Suprapubic skin (tissue), 4 donors: ENCODE measurements at regions not wholly inside any gene's neighbourhood (a gene's known extent, or its start where the extent isn't known, plus 50 kb on each side); places are given as distances from the start of the nearest gene placed in this dataset.

Experiments used
- DNase-seq, 2 donors: peaks; one replicate each; pipeline ENCODE4 v3.0.0-alpha.2; 2019; ENCODE audit warnings: low spot score in 2 of 2
- H3K27ac ChIP-seq: fragments of 200-600 bp; sonication (generic); one replicate; pipeline ENCODE4 v1.5.1; 2019
- H3K27me3 ChIP-seq: fragments of 200-600 bp; sonication (generic); one replicate; pipeline ENCODE4 v1.5.1; 2019
- H3K36me3 ChIP-seq: fragments of 200-600 bp; sonication (generic); one replicate; pipeline ENCODE4 v1.5.1; 2019
- H3K4me1 ChIP-seq: fragments of 200-600 bp; sonication (generic); one replicate; pipeline ENCODE4 v1.5.1; 2019
- H3K4me3 ChIP-seq: fragments of 200-600 bp; sonication (generic); one replicate; pipeline ENCODE4 v1.5.1; 2019; ENCODE audit warnings: mild to moderate bottlenecking
- H3K9me3 ChIP-seq: fragments of 200-600 bp; sonication (generic); one replicate; pipeline ENCODE4 v1.5.1; 2019
- CTCF ChIP-seq, 2 donors: fragments of 200-600 bp in 1 of 2; fragments of 450-650 bp in 1 of 2; sonication (generic) in 1 of 2; IDR thresholded peaks; one replicate each; pipeline ENCODE4 v1.5.1; 2016 to 2019; ENCODE audit warnings: antibody characterized with exemption in 2 of 2, mild to moderate bottlenecking in 1 of 2, moderate library complexity in 1 of 2
- EP300 ChIP-seq: sonication (generic); formaldehyde crosslinking; IDR thresholded peaks from one replicate; pipeline ENCODE4 v1.6.1; 2017; ENCODE audit warnings: antibody characterized with exemption
- POLR2A ChIP-seq, 2 donors: fragments of 450-650 bp; IDR thresholded peaks; one replicate each; pipeline ENCODE4 v1.6.1; 2017; ENCODE audit warnings: antibody characterized with exemption in 2 of 2, mild to moderate bottlenecking in 2 of 2, moderate library complexity in 2 of 2
- POLR2AphosphoS5 ChIP-seq, 3 donors: sonication (generic); formaldehyde crosslinking; IDR thresholded peaks; one replicate each; pipeline ENCODE4 v1.6.1; 2017; ENCODE audit warnings: antibody characterized with exemption in 3 of 3
- WGBS: methylation state at CpG from one replicate; pipeline ENCODE4 v1.1.5; 2018; 5-methylcytosine and 5-hydroxymethylcytosine counted together

GRCh38 chr1:163771637-163772036 is 449.9 kb downstream of the NUF2 start:
- 38% methylated on average over 2 of the region's 2 CpGs for WGBS

GRCh38 chr1:163772246-163772645 is 450.5 kb downstream of the NUF2 start:
- no peak overlapping the region for H3K27ac ChIP-seq
- TF ChIP-seq POLR2AphosphoS5 (IDR thresholded peaks at IDR 0.05) (no peak), POLR2A (IDR thresholded peaks at IDR 0.05) (no peak), EP300 (no peak)
- no peaks in the 10 kb centered on the region for H3K36me3 ChIP-seq
- no peaks in the 10 kb centered on the region for H3K4me1 ChIP-seq
- no peak overlapping the region for H3K4me3 ChIP-seq
- H3K9me3 ChIP-seq: no peaks in the 10 kb centered on the region
- no peak for DNase-seq
- no peaks in the 10 kb centered on the region for H3K27me3 ChIP-seq
- WGBS: 90% methylated on average over 1 of the region's 1 CpG

More at GRCh38 chr1:163771637-163772036, 449.9 kb downstream of the NUF2 start:
- TF ChIP-seq POLR2A (IDR thresholded peaks at IDR 0.05): no peak
- no peak for TF ChIP-seq CTCF (IDR thresholded peaks at IDR 0.05)
- no peak for TF ChIP-seq POLR2AphosphoS5 (IDR thresholded peaks at IDR 0.05)
- no peak for TF ChIP-seq EP300
- Histone ChIP-seq H3K4me3 (no peak overlapping the region), H3K4me1 (no peaks in the 10 kb centered on the region), H3K9me3 (no peaks in the 10 kb centered on the region), H3K27ac (no peak overlapping the region), H3K36me3 (no peaks in the 10 kb centered on the region), H3K27me3 (no peaks in the 10 kb centered on the region)
- DNase-seq: no peak

GRCh38 chr1:163773396-163773795 is 451.6 kb downstream of the NUF2 start:
- no peaks in the 10 kb centered on the region for H3K27me3 ChIP-seq
- H3K36me3 ChIP-seq: no peaks in the 10 kb centered on the region
- no peak overlapping the region for H3K4me3 ChIP-seq
- no peaks in the 10 kb centered on the region for H3K4me1 ChIP-seq
- DNase-seq: no peak
- no peak overlapping the region for H3K27ac ChIP-seq
- WGBS: 72% methylated on average over 2 of the region's 2 CpGs
- peaks cover under 1% of the 10 kb centered on the region for H3K9me3 ChIP-seq
- TF ChIP-seq POLR2A (IDR thresholded peaks at IDR 0.05) (no peak), CTCF (IDR thresholded peaks at IDR 0.05) (no peak), EP300 (no peak), POLR2AphosphoS5 (IDR thresholded peaks at IDR 0.05) (no peak)

- TF ChIP-seq POLR2AphosphoS5 (IDR thresholded peaks at IDR 0.05): no peak
- TF ChIP-seq EP300: no peak
- TF ChIP-seq CTCF (IDR thresholded peaks at IDR 0.05): no peak
- TF ChIP-seq POLR2A (IDR thresholded peaks at IDR 0.05): no peak
- WGBS: 80% methylated on average over 9 of the region's 9 CpGs
- Histone ChIP-seq H3K9me3 (peaks cover 6% of the 10 kb centered on the region), H3K27me3 (no peaks in the 10 kb centered on the region), H3K4me3 (no peak overlapping the region), H3K4me1 (no peaks in the 10 kb centered on the region), H3K27ac (no peak overlapping the region), H3K36me3 (no peaks in the 10 kb centered on the region)
- DNase-seq: no peak
These were observed 452.7 kb downstream of the NUF2 start for GRCh38 chr1:163774401-163774945.

GRCh38 chr1:163774978-163775620 is 453.3 kb downstream of the NUF2 start:
- H3K27ac ChIP-seq: no peak overlapping the region
- H3K9me3 ChIP-seq: peaks cover 6% of the 10 kb centered on the region
- no peak for DNase-seq
- no peak for TF ChIP-seq CTCF (IDR thresholded peaks at IDR 0.05)
- TF ChIP-seq POLR2A (IDR thresholded peaks at IDR 0.05): no peak
- no peak for TF ChIP-seq POLR2AphosphoS5 (IDR thresholded peaks at IDR 0.05)
- TF ChIP-seq EP300: no peak
- no peaks in the 10 kb centered on the region for H3K27me3 ChIP-seq
- no peaks in the 10 kb centered on the region for H3K4me1 ChIP-seq
- H3K36me3 ChIP-seq: no peaks in the 10 kb centered on the region
- 35% methylated on average over 8 of the region's 8 CpGs for WGBS
- H3K4me3 ChIP-seq: no peak overlapping the region
